A204.1 (cell line): ENCODE measurements at regions not wholly inside any gene's neighbourhood (a gene's known extent, or its start where the extent isn't known, plus 50 kb on each side); places are given as distances from the start of the nearest gene placed in this dataset.
"Not testable (repeated sequence)": the region's sequence is repeated elsewhere in the genome, so short reads cannot be mapped to it uniquely, and the experiment has no call there.

Source experiments
- FAIRE-seq: peaks from 2 replicates; lab custom pipeline; 2012; peaks lifted over from hg19 to GRCh38; lab: Jason Lieb, UNC

DNA sequence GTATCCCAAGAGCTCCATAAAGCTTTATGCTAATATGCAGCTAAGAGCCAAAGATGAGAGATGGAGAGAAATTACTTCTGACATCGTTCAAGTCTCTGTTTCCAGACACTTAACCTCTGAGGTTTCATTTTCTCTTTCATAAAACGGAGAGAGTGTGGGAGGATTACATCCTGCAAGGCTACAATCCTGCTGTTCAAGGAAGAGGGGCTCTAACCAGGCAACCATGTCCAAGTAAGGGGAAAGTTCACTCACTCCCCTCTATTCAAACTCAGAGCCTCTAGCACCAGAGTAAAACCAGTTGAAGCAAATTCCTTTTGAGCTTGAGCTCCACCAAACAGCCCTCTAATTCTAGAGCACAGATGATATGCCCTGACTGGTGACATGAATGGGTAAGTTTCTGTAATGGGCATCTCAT is 397.4 kb downstream of the NPIPA8 start:
- no peak for FAIRE-seq

DNA sequence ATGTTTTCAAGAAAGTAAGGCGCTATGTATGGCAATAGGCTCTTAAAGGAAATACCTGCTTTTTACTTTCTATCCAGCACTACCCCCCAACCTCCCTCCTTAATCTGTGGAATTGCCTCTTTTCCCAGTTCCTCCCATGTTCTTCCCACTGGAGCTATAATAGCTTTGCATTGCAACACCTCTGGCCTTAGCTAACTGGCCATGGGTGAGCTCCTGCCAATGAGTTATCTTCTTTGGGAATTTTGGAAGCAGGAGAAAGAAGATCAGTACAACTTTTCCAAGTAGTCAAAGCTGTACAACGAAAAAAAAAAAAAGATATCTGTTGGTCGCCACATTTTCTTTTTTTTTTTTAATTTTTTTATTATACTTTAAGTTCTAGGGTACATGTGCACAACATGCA is 398.0 kb downstream of the NPIPA8 start:
- no peak for FAIRE-seq

DNA sequence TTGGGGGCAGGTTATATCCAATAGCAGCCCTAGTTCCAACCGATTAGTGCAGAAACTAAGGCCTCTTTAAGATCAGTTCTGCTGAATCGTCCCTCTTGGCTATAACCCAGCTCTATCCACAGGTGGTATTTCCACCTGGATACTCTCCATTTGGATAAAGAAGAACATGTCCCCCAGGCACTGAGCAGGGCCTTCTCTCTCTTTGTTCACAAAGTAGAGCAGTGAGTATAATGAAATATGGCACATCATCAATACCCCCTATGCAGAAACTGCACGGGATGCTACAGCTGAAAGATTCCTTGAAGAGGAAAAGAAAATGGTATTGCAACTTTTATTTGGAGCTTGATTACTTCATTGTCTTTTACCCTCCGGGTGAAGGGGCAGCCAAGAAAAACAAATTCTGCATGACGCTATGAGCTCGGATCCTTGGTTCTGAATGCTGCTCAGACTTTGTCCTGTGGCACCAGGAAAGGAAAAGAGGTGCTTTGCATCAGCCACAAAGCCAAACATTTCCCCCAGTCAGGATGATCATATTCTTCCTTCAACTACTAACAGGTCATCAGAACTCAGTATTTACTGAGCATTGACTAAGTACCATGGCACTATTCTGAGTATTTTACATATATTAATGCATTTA is 399.7 kb downstream of the NPIPA8 start:
- no peak for FAIRE-seq

DNA sequence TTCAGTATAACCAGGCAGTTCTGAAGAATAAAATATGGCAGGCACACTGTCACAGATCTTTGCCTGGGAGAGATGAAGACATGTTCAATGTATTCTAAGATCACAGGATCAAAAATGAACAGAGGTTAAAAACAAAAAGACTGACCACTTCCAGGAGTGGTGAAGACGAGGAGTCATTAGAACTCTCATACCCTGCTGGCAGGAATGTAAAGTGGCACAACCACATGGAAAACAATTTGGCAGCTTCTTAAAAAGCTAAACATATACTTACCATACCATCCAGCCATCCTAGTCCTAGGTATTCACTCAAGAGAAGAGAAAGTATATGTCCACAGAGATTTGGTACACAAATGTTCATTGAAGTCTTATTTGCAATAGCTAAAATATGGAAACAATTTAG is 406.3 kb downstream of the NPIPA8 start:
- FAIRE-seq: no peak

DNA sequence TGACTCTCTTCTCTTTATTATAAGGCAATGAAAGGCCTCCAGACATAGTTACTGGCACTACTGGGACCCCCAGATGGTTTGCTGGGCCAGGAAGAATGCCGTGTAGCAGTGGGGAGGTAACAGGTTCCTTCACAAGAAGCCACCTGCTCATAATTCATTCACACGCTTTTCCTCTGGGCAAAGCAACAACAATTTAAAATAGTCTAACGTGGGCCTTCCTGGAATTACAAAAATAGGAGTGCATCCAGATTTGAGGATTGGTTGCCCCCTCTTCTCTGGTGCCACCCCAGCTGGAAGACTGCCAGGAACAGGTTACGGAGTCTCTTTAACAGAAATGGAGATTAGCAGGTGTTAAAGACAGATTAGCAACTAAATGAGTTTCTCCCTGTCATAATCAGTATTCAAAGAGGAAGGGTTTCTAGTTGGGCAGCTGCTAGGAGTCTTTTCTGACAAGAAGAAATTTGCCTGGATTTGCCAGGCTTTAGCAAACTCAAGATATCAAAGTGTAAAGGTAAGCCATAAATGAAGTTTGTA is 409.6 kb downstream of the NPIPA8 start:
- FAIRE-seq: no peak

DNA sequence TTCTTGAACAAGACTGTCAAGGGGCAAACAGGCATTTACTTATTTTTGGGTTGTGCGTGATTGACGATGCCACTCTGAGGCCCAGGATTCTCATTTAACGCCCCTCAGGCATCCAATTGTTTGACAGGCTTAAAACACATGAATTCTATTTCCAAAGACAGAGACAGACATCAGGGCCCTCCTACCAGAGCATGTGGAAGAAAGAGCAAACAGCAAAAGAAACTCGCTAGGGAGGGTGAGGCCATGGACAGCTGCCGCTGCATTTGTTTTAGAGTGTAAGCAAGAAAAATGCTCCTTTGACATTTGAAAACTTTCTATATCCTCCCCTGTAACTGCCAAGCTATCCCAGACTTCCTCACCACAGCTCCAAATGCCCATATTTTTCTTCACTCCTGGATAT is 410.1 kb downstream of the NPIPA8 start:
- FAIRE-seq: no peak

DNA sequence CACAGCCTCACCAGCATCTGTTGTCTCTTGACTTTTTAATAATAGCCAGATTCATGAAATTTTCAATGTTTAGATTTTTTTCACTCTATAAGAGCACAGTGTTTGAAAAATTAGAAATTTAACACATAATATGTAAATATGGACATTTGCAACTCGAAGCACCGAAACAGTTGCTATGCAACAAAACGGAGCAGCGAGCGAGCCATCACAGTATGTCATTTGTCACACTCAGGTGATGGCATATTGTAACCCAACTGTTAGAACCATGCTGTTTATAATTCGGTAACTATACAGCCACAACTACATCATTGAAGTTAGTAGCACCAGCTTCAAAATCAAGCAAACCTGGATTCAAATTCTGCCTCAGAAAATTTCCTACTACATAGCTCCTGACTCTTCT is 410.8 kb downstream of the NPIPA8 start:
- no peak for FAIRE-seq

DNA sequence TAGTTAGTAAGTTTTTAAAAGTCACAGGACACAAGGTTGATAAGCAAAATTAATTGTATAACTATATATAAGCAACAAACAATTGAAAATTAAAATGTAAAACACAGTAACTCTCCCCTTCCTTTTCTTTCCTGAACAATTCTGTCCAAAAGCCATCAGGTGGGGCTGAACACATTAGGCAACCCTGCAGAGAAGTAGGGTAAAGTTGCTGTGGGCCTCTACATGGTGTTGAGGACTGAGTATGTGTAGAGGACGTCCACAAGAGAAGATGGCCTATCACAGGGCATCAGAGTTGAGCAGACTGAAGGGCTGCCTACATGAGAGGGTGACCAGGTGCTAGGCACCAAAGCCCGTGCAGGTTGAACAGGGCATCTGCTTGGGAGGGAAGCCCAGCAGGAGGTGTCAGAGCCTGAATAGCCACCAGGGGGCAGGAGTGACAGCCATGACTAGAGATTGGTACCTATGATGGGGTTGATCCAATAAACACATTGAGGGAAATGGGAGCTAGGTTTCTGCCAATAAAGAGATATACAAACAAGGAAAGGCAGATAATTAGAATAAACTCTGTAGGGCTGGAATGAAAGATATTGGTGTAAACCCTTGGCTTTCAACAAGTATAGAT is 415.1 kb downstream of the NPIPA8 start:
- FAIRE-seq: no peak

DNA sequence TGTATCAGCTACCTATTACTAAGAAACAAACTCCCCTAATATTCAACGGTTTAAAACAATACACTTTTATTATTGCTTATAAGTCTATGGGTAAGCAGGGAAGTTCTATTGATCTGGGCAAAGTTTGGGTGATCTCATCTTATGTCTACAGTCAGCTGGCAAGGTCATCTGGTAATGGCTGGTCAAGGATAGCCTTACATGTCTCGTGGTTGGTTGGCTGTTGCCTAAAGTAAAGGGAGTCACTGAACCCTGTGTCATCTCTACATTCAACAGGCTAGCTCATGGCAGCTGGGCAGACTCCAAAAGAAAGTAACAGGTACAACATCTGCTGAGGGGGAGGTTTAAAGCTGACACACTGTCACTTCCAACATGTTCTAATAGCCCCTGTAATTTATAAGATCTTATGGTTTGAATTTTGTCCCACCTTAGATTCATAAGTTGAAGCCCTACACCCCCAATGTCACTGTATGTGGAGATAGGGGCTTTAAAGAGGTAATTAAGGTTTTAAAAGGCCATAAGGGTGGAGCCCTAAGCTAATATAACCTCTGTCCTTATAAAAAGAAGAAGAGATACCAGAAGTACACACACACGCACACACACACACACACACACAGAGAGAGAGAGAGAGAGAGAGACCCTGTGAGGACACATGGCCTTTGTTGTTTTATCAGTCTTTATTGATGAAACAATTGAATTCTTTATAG is 419.1 kb downstream of the NPIPA8 start:
- no peak for FAIRE-seq

DNA sequence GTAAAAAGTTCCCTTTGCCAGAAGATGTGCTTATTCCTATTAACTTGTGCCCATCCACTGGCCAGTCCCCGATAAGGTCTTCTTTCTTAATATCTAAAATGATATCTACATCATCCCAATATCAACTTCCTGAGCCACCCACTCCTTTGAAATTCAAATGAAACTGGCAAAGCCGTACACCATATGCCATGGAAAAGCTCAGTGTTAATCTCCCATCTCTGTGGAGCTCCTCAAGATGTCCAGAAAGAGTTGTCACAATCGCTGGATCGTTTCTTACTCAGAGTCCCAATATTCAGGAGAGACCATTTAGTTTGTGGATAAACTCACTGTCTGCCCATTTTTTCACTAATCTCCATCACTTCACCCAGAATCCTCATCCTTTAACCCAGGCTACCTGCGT is 420.7 kb downstream of the NPIPA8 start:
- no peak for FAIRE-seq

DNA sequence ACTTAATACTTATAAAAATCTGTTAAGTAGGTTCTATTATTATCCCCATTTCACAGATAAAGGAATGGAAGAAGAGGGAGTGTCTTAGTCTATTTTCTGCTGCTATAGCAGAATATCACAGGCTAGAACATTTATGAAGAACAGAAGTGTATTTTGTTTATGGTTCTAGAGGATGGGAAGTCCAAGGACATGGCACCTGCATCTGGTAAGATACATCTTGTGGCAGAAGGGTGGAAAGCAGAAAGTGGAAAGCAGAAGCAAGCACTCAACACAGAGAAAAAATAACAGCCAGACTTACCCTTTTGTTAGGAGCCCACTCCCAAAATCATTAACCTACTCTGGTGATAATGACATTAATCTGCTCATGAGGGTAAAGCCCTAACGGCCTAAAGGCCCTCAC is 422.4 kb downstream of the NPIPA8 start:
- FAIRE-seq: no peak

DNA sequence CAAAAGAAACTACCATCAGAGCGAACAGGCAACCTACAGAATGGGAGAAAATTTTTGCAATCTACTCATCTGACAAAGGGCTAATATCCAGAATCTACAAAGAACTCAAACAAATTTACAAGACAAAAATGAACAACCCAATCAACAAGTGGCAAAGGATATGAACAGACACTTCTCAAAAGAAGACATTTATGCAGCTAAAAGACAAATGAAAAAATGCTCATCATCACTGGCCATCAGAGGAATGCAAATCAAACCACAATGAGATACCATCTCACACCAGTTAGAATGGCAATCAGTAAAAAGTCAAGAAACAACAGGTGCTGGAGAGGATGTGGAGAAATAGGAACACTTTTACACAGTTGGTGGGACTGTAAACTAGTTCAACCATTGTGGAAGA is 425.0 kb downstream of the NPIPA8 start:
- not testable (repeated sequence) for FAIRE-seq

DNA sequence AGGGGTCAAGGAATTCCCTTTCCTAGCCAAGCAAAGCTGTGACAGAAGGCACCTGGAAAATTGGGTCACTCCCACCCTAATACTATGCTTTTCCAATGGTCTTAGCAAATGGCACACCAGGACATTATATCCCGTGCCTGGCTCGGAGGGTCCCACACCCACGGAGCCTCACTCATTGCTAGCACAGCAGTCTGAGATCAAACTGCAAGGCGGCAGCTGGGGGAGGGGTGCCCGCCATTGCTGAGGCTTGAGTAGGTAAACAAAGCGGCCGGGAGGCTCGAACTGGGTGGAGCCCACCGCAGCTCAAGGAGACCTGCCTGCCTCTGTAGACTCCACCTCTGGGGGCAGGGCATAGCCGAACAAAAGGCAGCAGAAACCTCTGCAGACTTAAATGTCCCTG is 429.9 kb downstream of the NPIPA8 start:
- FAIRE-seq: not testable (repeated sequence)

DNA sequence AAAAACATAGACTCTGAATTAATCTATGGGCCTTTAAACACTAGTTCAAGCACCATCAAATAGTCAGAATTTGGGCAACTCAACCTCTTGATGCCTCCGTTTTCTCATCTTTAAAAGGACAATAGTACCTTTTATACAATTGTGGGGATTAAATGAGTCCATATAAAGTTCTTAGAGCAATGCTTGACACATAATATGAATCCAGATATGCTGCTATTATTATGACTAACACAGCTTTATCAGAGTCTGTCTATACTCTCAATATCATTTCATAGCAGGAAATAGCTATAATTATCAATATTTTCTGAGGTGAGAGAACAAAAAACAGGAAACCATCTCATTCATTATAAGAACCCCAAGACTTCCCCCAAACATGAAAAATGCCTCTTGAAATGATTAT is 430.5 kb upstream of the XYLT1 start:
- FAIRE-seq: no peak

DNA sequence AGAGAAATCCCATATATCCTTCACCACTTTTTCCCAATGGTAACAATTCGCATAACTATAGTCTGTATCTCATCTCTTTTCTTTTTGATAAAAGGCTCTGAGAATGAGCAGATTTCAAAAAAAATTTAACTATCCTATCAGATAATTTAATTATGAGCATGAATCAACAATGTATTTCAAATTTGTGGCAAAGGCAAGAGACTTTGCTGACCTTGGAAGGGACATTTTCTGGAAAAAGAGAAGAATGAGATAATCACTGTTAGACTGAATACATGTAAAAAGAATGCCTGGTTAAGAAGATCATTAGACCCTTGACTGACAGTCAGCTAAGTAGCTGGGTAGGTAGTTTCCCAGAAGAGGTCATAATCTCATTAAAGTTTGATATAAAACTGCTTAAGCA is 428.4 kb upstream of the XYLT1 start:
- no peak for FAIRE-seq

DNA sequence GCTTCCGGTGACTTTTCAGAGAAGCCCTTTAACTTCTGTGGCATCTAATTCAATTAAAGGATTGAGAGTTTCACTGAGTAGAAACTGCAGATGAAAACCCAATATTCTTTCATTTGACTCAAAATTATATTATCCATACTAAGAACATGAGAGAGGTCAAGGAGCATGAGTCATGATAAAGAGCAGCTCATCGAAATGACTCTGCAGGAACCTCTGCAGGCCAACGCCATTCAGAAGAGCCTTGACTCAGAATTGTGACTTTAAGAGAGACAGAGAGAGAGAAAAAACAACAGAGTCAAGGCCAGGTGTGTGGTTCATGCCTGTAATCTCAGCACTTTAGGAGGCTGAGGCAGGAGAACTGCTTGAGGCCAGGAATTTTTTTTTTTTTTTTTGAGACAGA is 417.2 kb upstream of the XYLT1 start:
- no peak for FAIRE-seq

DNA sequence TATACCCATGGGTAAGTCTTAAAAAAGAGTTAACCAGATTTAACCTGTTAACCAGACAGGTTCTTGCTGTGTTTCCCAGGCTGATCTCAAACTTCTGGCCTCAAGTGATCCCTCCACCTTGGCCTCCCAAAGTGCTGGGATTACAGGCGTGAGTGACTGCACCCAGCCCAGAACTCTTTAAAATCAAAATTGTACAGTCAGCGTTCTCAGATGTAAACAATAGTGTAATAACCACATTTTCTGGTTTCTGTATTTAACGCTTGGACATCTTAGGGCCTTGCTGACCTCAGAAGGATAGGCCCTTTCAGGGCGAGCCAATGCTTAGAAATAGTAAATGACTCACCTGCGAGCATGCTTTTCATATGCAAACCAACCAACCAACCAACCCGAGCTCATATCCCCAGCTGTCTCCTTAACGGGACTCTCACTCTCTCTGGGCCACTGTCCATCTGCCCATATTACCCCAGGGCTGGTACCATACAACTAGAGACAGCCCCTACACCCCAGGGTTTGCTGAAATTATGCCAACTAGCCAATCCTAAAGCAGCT is 415.0 kb upstream of the XYLT1 start:
- no peak for FAIRE-seq

DNA sequence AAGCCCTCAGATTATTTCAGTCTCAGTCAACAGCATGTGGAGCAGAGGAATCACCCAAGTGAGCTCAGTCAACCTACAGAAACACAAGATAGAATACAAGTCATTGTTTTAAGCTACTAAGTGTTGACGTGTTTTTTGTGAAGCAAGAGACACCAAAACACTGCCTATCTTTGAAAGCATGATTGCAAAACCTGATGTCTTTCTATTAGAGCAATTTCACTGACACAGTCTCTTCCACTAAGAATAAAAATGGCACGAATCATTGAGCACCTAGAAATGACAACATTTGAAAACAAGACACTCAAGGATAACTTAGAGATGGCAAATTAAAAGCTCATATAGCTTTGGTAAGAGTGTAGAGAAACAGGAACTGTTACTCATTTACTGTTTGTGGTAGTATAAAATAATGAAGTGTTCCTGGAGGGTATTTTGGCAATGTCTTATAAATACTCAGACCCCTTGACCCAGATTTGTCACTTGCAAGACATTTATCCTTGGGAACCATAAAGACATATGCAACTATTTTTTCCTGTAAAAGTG is 407.1 kb upstream of the XYLT1 start:
- no peak for FAIRE-seq

DNA sequence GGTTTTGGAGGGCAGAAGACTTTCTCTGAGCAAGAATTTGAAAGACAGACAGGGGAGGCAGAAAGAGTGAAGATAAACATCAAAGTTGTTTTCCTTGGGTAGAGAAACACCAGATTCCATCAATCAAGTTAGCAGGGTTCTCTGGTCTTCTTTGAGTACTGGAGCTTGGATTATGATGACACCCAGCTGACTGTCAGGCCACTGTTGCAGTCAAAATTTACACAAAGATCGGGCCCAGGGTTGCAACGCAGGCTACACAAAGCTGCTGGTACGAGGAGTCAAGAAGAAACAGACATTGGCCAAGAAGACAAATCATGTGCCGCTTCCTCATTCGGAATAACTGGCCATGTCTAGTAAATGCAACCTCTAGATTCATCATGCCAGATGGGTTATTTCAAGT is 396.2 kb upstream of the XYLT1 start:
- FAIRE-seq: no peak

DNA sequence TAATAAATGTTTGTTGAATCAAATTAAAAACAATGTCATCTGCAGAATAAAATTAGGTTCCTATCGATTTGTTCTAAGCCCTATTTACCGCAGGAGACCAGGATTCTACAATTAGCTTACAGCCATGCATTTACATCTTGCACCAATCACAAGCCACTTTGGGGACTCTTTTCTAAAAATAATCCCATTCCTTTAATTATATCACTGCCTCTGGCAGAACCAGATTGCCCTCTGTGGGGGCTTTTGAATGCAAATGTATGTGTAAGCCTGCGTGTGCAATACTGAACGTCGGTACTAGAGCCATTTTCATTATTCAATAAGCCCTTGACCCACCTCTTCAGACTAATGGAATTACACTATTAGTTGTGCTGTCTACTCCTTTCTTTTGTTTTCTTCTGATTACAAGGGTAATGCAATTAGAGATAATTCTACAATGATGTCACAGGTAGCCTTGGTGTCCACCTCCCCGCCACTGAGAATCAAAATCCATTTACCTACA is 391.3 kb upstream of the XYLT1 start:
- no peak for FAIRE-seq

DNA sequence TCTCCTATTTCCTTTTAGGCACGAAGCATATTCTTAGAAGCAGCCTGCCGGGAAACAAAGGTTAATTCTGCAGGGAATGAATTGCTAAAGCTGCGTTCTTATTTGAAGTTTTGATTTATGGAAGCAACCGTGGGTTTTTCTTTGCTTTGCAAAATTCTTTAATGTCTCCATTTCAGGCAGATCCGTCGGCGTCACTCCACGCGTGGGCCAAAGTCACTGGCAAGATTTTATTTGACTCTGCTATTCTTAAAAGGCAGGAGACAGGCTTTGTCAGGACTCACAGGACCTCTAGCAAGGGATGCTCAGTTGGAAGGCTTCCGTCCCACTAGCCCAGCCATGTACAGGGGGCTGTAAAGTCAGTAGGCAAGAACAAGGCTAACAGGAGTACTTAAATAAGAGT is 387.3 kb upstream of the XYLT1 start:
- no peak for FAIRE-seq

DNA sequence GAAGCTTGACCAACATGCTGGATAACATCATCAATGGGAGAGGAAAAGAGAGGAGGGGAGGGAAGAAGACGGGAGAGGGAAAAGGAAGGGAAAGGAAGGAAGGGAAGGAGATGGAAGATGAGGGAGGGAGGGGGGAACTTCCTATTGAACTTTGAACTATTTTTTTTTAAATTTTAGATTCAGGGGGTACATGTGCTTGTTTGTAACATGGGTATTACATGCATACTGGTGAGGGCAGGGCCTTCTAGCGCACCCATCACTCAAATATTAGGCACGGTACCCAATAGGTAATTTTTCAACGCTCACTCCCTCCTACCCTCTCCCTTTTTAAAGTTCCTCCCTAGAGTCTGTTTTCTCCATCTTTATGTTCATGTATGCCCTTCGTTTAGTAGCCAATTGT is 383.2 kb upstream of the XYLT1 start:
- no peak for FAIRE-seq
